ENCODE measurements at regions not wholly inside any gene's neighbourhood (a gene's known extent, or its start where the extent isn't known, plus 50 kb on each side); places are given as distances from the start of the nearest gene placed in this dataset.

- Histone ChIP-seq H2BK12ac (ENCODE audit: insufficient read length, low read depth, low read length) (no peak overlapping the region), H2BK20ac (ENCODE audit: low read depth, low read length, poor library complexity, severe bottlenecking) (no peak overlapping the region), H3K4me2 (ENCODE audit: insufficient read depth, insufficient read length, low read length) (no peak overlapping the region), H3K27ac (ENCODE audit: insufficient read length, low read depth, low read length) (no peak overlapping the region), H3K18ac (ENCODE audit: insufficient read length, low read depth, low read length) (no peak overlapping the region), H4K91ac (ENCODE audit: insufficient read length, low read depth, low read length) (no peak overlapping the region), H3K27me3 (ENCODE audit: insufficient read depth, low read length) (no peaks in the 10 kb centered on the region), H3K4ac (ENCODE audit: low read depth, low read length) (no peak overlapping the region), H3K23ac (ENCODE audit: insufficient read length, low read depth, low read length) (no peak overlapping the region), H4K5ac (ENCODE audit: insufficient read length, low read depth, low read length) (no peak overlapping the region), H3K79me2 (ENCODE audit: insufficient read depth, low read length) (no peaks in the 10 kb centered on the region), H2BK5ac (ENCODE audit: insufficient read length, low read length) (no peak overlapping the region), H3T11ph (ENCODE audit: low read length) (no peak overlapping the region), H4K20me1 (ENCODE audit: control insufficient read depth, insufficient read depth, insufficient read length) (no peaks in the 10 kb centered on the region), H3K79me1 (ENCODE audit: insufficient read depth, low read depth, low read length, poor library complexity, severe bottlenecking) (no peaks in the 10 kb centered on the region), H3K9ac (ENCODE audit: extremely low read depth, insufficient read length, low read length) (no peak overlapping the region), H2AK5ac (ENCODE audit: insufficient read length, low read length) (no peak overlapping the region), H3K9me3 (ENCODE audit: control insufficient read depth, low read depth, low read length) (no peaks in the 10 kb centered on the region), H3K56ac (ENCODE audit: insufficient read length, low read depth, low read length) (no peak overlapping the region), H3K14ac (ENCODE audit: insufficient read depth, low read length) (no peak overlapping the region), H4K8ac (replicated peaks; ENCODE audit: insufficient read length, low read depth, low read length) (no peak overlapping the region), H2AFZ (ENCODE audit: low read length) (no peak overlapping the region), H3K4me1 (ENCODE audit: insufficient read depth, low read length) (no peaks in the 10 kb centered on the region), H2BK120ac (ENCODE audit: low read depth, low read length, poor library complexity, severe bottlenecking) (no peak overlapping the region), H3K23me2 (ENCODE audit: insufficient read length, low read depth, low read length, poor library complexity, severe bottlenecking) (no peaks in the 10 kb centered on the region), H2BK15ac (ENCODE audit: low read depth, low read length) (no peak overlapping the region)
- no peak for TF ChIP-seq CTCF (conservative IDR thresholded peaks at IDR 0.05)
- H3K9me3 Mint-ChIP-seq = peaks cover 0 to 2% of the 10 kb centered on the region in 2 experiments; a peak in 2 of 5 replicates
- peaks cover under 1 to 7% of the 10 kb centered on the region in 2 experiments for H3K4me1 Mint-ChIP-seq
- H3K27ac Mint-ChIP-seq = no peak overlapping the region
- no peak overlapping the region for H3K4me3 Mint-ChIP-seq
- DNase-seq = no peak
- H3K27me3 Mint-ChIP-seq (ENCODE audit: low read depth) = peaks cover 54% of the 10 kb centered on the region
- H3K36me3 Mint-ChIP-seq (ENCODE audit: insufficient read depth in 1 of 3, low read depth in 3 of 3) = no peaks in the 10 kb centered on the region
- WGBS (ENCODE audit: extremely low coverage, insufficient read length, low lambda C conversion rate) = no CpG with 5 or more reads among the region's 3 CpGs
These were observed 97.5 kb upstream of the VRK1 start for GRCh38 chr14:96699666-96700065.

Measured in H9 (cell line).